ENCODE measurements at regions not wholly inside any gene's neighbourhood (a gene's known extent, or its start where the extent isn't known, plus 50 kb on each side); places are given as distances from the start of the nearest gene placed in this dataset.

DNA sequence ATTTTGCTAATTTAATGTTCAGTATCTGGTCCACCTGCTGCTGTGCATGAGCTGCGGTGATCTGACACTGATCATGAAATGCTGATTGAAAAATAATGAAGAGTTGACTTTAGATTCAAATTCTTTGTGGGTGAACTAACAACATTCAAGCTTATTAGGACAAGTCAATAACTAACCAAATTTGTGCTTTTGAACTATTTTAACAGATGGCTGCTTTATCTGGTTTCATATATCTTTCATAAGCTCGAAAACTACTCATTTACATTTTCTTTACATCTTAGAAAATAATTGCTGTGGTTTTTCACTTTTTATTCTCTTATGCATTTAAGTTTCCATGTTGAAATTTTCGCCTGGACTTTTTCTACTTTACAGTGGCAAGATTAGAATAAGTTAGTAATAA is 274.8 kb upstream of the CCNG1 start:
- Histone ChIP-seq H2BK20ac (ENCODE audit: low read depth, low read length) (no peak overlapping the region), H4K20me1 (ENCODE audit: insufficient read depth, low read length) (no peaks in the 10 kb centered on the region), H3K4ac (ENCODE audit: low read depth, low read length) (no peak overlapping the region), H2AFZ (replicated peaks; ENCODE audit: low read length, poor library complexity) (no peak overlapping the region), H3K27me3 (ENCODE audit: control insufficient read depth, insufficient read depth, low read length) (no peaks in the 10 kb centered on the region), H4K5ac (ENCODE audit: low read depth, low read length) (no peak overlapping the region), H3K23ac (ENCODE audit: low read depth, low read length) (no peak overlapping the region), H3K4me3 (ENCODE audit: insufficient read depth, low read depth, low read length) (no peak overlapping the region), H2BK15ac (ENCODE audit: low read depth, low read length) (no peak overlapping the region), H3K9me3 (ENCODE audit: control insufficient read depth, insufficient read depth, low read length) (peaks cover 10% of the 10 kb centered on the region), H3K4me1 (ENCODE audit: control insufficient read depth, insufficient read depth, low read length) (no peaks in the 10 kb centered on the region), H4K91ac (ENCODE audit: insufficient read depth, low read depth, low read length) (no peak overlapping the region), H3K79me1 (ENCODE audit: low read depth in 1 of 2, low read length in 2 of 2) (no peaks in the 10 kb centered on the region), H3K9ac (ENCODE audit: low read depth, low read length) (no peak overlapping the region), H3K36me3 (ENCODE audit: control insufficient read depth, insufficient read depth, low read length) (no peaks in the 10 kb centered on the region), H2AK5ac (ENCODE audit: low read depth, low read length) (no peak overlapping the region), H4K8ac (ENCODE audit: low read depth in 2 of 2, low read length in 2 of 2) (no peak overlapping the region), H2BK5ac (ENCODE audit: low read depth, low read length, poor library complexity, severe bottlenecking) (no peak overlapping the region), H2AK9ac (replicated peaks; ENCODE audit: low read depth, low read length, poor library complexity) (no peak overlapping the region), H3K9me1 (ENCODE audit: insufficient read depth, low read length) (no peaks in the 10 kb centered on the region), H3K27ac (ENCODE audit: insufficient read depth, low read length) (no peak overlapping the region), H3K18ac (ENCODE audit: low read depth, low read length) (no peak overlapping the region), H3K14ac (replicated peaks; ENCODE audit: low read depth, low read length) (no peak overlapping the region), H2BK120ac (ENCODE audit: low read depth, low read length) (no peak overlapping the region), H3K4me2 (ENCODE audit: low read depth, low read length) (no peak overlapping the region), H3K56ac (ENCODE audit: extremely low read depth, insufficient read depth, low read length) (no peak overlapping the region)
- ChIA-PET POLR2A (ENCODE audit: unreplicated experiment) (no interaction called here), CTCF (interaction anchor here (0.6 kb wide), 1 partner anchor 976 kb away, joined by 3 read pairs; no protein-coding TSS in a partner anchor)
- no CpG with 5 or more reads among the region's 3 CpGs for WGBS, 2 experiments (ENCODE audit: extremely low coverage in 2 of 2, insufficient read length in 1 of 2)
- ATAC-seq (ENCODE audit: low read depth) (no peak), DNase-seq (no peak)
- no peak for TF ChIP-seq MAZ (IDR thresholded peaks at IDR 0.05; ENCODE audit: borderline replicate concordance, low read depth, low read length)
- TF ChIP-seq NFE2L2 (IDR thresholded peaks at IDR 0.05; ENCODE audit: low read depth, low read length): no peak
- TF ChIP-seq FOS (IDR thresholded peaks at IDR 0.05; ENCODE audit: low read depth, low read length): no peak
- TF ChIP-seq CEBPB (IDR thresholded peaks at IDR 0.05; ENCODE audit: low read depth, low read length): no peak
- no peak for TF ChIP-seq BHLHE40 (IDR thresholded peaks at IDR 0.05; ENCODE audit: low read depth, low read length)
- TF ChIP-seq RAD21 (IDR thresholded peaks at IDR 0.05; ENCODE audit: low read length): no peak
- TF ChIP-seq, protein P1, sequence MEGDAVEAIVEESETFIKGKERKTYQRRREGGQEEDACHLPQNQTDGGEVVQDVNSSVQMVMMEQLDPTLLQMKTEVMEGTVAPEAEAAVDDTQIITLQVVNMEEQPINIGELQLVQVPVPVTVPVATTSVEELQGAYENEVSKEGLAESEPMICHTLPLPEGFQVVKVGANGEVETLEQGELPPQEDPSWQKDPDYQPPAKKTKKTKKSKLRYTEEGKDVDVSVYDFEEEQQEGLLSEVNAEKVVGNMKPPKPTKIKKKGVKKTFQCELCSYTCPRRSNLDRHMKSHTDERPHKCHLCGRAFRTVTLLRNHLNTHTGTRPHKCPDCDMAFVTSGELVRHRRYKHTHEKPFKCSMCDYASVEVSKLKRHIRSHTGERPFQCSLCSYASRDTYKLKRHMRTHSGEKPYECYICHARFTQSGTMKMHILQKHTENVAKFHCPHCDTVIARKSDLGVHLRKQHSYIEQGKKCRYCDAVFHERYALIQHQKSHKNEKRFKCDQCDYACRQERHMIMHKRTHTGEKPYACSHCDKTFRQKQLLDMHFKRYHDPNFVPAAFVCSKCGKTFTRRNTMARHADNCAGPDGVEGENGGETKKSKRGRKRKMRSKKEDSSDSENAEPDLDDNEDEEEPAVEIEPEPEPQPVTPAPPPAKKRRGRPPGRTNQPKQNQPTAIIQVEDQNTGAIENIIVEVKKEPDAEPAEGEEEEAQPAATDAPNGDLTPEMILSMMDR (conservative IDR thresholded peaks at IDR 0.05; ENCODE audit: low read depth, low read length): no peak
- TF ChIP-seq MXI1 (IDR thresholded peaks at IDR 0.05; ENCODE audit: borderline replicate concordance, low read depth, low read length): no peak
- TF ChIP-seq POLR2A (IDR thresholded peaks at IDR 0.05; ENCODE audit: low read depth, low read length): no peak
- TF ChIP-seq SMC3 (IDR thresholded peaks at IDR 0.05; ENCODE audit: low read depth, low read length): no peak
- TF ChIP-seq RFX5 (IDR thresholded peaks at IDR 0.05; ENCODE audit: low read depth, low read length): no peak
- TF ChIP-seq, protein P2, sequence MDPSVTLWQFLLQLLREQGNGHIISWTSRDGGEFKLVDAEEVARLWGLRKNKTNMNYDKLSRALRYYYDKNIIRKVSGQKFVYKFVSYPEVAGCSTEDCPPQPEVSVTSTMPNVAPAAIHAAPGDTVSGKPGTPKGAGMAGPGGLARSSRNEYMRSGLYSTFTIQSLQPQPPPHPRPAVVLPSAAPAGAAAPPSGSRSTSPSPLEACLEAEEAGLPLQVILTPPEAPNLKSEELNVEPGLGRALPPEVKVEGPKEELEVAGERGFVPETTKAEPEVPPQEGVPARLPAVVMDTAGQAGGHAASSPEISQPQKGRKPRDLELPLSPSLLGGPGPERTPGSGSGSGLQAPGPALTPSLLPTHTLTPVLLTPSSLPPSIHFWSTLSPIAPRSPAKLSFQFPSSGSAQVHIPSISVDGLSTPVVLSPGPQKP (IDR thresholded peaks at IDR 0.05; ENCODE audit: borderline replicate concordance, low read depth, low read length): no peak
- TF ChIP-seq CHD1 (IDR thresholded peaks at IDR 0.05; ENCODE audit: low read depth, low read length): no peak
- no peak for TF ChIP-seq RCOR1 (IDR thresholded peaks at IDR 0.05; ENCODE audit: insufficient replicate concordance, low read length)
- TF ChIP-seq, protein P3, sequence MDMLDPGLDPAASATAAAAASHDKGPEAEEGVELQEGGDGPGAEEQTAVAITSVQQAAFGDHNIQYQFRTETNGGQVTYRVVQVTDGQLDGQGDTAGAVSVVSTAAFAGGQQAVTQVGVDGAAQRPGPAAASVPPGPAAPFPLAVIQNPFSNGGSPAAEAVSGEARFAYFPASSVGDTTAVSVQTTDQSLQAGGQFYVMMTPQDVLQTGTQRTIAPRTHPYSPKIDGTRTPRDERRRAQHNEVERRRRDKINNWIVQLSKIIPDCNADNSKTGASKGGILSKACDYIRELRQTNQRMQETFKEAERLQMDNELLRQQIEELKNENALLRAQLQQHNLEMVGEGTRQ (IDR thresholded peaks at IDR 0.05; ENCODE audit: low read depth, low read length): no peak
- TF ChIP-seq MAFK (IDR thresholded peaks at IDR 0.05; ENCODE audit: low read depth, low read length): no peak
- dilution Hi-C loops (cut with HindIII; ENCODE audit: low sequenced_read_pairs, unreplicated experiment) (no loop called here), in situ Hi-C loops (cut with MboI; ENCODE audit: low sequenced_read_pairs) (no loop called here), intact Hi-C loops (cut with micrococcal nuclease) (no loop called here)
- BruUV-seq (replicated peaks): no TSS peak

Measured in IMR-90 (cell line).